Erythroblast (primary cell): ENCODE measurements at regions not wholly inside any gene's neighbourhood (a gene's known extent, or its start where the extent isn't known, plus 50 kb on each side); places are given as distances from the start of the nearest gene placed in this dataset.

Experiments used
- GATA1 ChIP-seq: IDR thresholded peaks from 2 replicates; pipeline ENCODE4 v1.6.1; 2011; ENCODE audit warnings: low read depth, mild to moderate bottlenecking, control low read depth, low read length, moderate library complexity
- POLR2A ChIP-seq: IDR thresholded peaks from 2 replicates; pipeline ENCODE4 v1.6.1; 2011; ENCODE audit warnings: mild to moderate bottlenecking, low read length

GRCh38 chr3:70752051-70752450 is 439.6 kb upstream of the MDFIC2 start:
- TF ChIP-seq POLR2A (no peak), GATA1 (no peak)
